ENCODE measurements at regions not wholly inside any gene's neighbourhood (a gene's known extent, or its start where the extent isn't known, plus 50 kb on each side); places are given as distances from the start of the nearest gene placed in this dataset.

- no peaks in the 10 kb centered on the region for H3K79me2 ChIP-seq (ENCODE audit: control insufficient read depth, insufficient read depth, low read length)
- H3K4me3 ChIP-seq (ENCODE audit: control extremely low read depth in 1 of 5, extremely low read depth in 1 of 5, insufficient read depth in 1 of 5, low read depth in 2 of 5, low read length in 4 of 5), result no peak overlapping the region
- ChIA-PET CTCF (interaction anchor here (1.0 to 2.0 kb wide), 3 partner anchors 12 to 62 kb away, joined by 3 to 6 read pairs (median 4); no protein-coding TSS in a partner anchor), POLR2A (no interaction called here)
- 83% methylated on average over 10 of the region's 12 CpGs for WGBS (ENCODE audit: insufficient coverage)
- no peaks in the 10 kb centered on the region for H3K27me3 Mint-ChIP-seq
- peaks cover 4% of the 10 kb centered on the region for H3K9me3 Mint-ChIP-seq (ENCODE audit: insufficient read depth)
- TF ChIP-seq EZH2 (IDR thresholded peaks at IDR 0.05; ENCODE audit: borderline replicate concordance, insufficient read depth, low read depth, low read length, poor library complexity, severe bottlenecking) (no peak), CTCF (IDR thresholded peaks at IDR 0.05) (no peak)
- no peak for ATAC-seq (ENCODE audit: low read depth)
- no peaks in the 10 kb centered on the region for H3K27me3 ChIP-seq (replicated peaks in 1 of 4; ENCODE audit: control extremely low read depth in 1 of 4, control insufficient read depth in 3 of 4, insufficient read depth in 4 of 4, low read length in 3 of 4)
- H3K9ac ChIP-seq (ENCODE audit: low read length), result no peak overlapping the region
- peak overlapping the region; percentile 85 for H3K27ac Mint-ChIP-seq
- H3K4me2 ChIP-seq (replicated peaks; ENCODE audit: low read depth, low read length, poor library complexity, severe bottlenecking), result peak overlapping the region; percentile 28
- H4K20me1 ChIP-seq (ENCODE audit: control insufficient read depth, insufficient read depth, low read length, poor library complexity, severe bottlenecking), result no peaks in the 10 kb centered on the region
- no peak for DNase-seq
- no peaks in the 10 kb centered on the region for H3K36me3 ChIP-seq (replicated peaks in 1 of 2; ENCODE audit: control extremely low read depth in 1 of 2, control insufficient read depth in 1 of 2, extremely low read depth in 1 of 2, insufficient read depth in 2 of 2, low read length in 1 of 2)
- H2AFZ ChIP-seq (ENCODE audit: insufficient read depth, low read depth, low read length, poor library complexity, severe bottlenecking), result no peak overlapping the region
- no peak overlapping the region for H3K4me3 Mint-ChIP-seq
- peaks cover 13 to 16% of the 10 kb centered on the region in 2 donors for H3K4me1 ChIP-seq (ENCODE audit: control insufficient read depth in 2 of 2, insufficient read depth in 2 of 2, low read length in 2 of 2)
- H3K9me3 ChIP-seq (ENCODE audit: control extremely low read depth in 1 of 3, control insufficient read depth in 2 of 3, insufficient read depth in 1 of 3, low read length in 2 of 3), result no peaks in the 10 kb centered on the region
- intact Hi-C loops (cut with micrococcal nuclease), result loop anchor here (1.0 to 2.0 kb wide), 2 partner anchors 47 to 58 kb away; partner anchors contain the start of gene ZNRF2
- H3K4me1 Mint-ChIP-seq, result peaks cover 22% of the 10 kb centered on the region
- peak overlapping the region in 1 of 2 donors; percentile 5 for H3K27ac ChIP-seq (ENCODE audit: low read length in 2 of 2)
Measured at GRCh38 chr7:30226614-30227268, 57.7 kb upstream of the ZNRF2 start.

GRCh38 chr7:30231271-30231670 is 53.1 kb upstream of the ZNRF2 start:
- no peaks in the 10 kb centered on the region for H4K20me1 ChIP-seq (ENCODE audit: control insufficient read depth, insufficient read depth, low read length, poor library complexity, severe bottlenecking)
- H3K27me3 ChIP-seq (replicated peaks in 1 of 4; ENCODE audit: control extremely low read depth in 1 of 4, control insufficient read depth in 3 of 4, insufficient read depth in 4 of 4, low read length in 3 of 4), result no peaks in the 10 kb centered on the region
- H3K79me2 ChIP-seq (ENCODE audit: control insufficient read depth, insufficient read depth, low read length), result no peaks in the 10 kb centered on the region
- no peak overlapping the region for H3K27ac Mint-ChIP-seq
- 100% methylated on average over 1 of the region's 1 CpG for WGBS (ENCODE audit: insufficient coverage)
- DNase-seq (no peak), ATAC-seq (ENCODE audit: low read depth) (no peak)
- ChIA-PET CTCF (no interaction called here), POLR2A (interaction anchor here (0.6 kb wide), 1 partner anchor 286 kb away, joined by 3 read pairs; no protein-coding TSS in a partner anchor)
- H3K36me3 ChIP-seq (replicated peaks in 1 of 2; ENCODE audit: control extremely low read depth in 1 of 2, control insufficient read depth in 1 of 2, extremely low read depth in 1 of 2, insufficient read depth in 2 of 2, low read length in 1 of 2), result no peaks in the 10 kb centered on the region
- no peak overlapping the region for H2AFZ ChIP-seq (ENCODE audit: insufficient read depth, low read depth, low read length, poor library complexity, severe bottlenecking)
- no peak overlapping the region for H3K9ac ChIP-seq (ENCODE audit: low read length)
- no peak for TF ChIP-seq CTCF (IDR thresholded peaks at IDR 0.05)
- no peak for TF ChIP-seq EZH2 (IDR thresholded peaks at IDR 0.05; ENCODE audit: borderline replicate concordance, insufficient read depth, low read depth, low read length, poor library complexity, severe bottlenecking)
- no peak overlapping the region for H3K4me2 ChIP-seq (replicated peaks; ENCODE audit: low read depth, low read length, poor library complexity, severe bottlenecking)
- no peaks in the 10 kb centered on the region for H3K27me3 Mint-ChIP-seq
- H3K4me1 Mint-ChIP-seq, result peaks cover 7% of the 10 kb centered on the region
- intact Hi-C loops (cut with micrococcal nuclease), result no loop called here
- H3K27ac ChIP-seq (ENCODE audit: low read length in 2 of 2), result no peak overlapping the region
- no peaks in the 10 kb centered on the region for H3K9me3 Mint-ChIP-seq (ENCODE audit: insufficient read depth)
- no peak overlapping the region for H3K4me3 ChIP-seq (ENCODE audit: control extremely low read depth in 1 of 5, extremely low read depth in 1 of 5, insufficient read depth in 1 of 5, low read depth in 2 of 5, low read length in 4 of 5)
- no peak overlapping the region for H3K4me3 Mint-ChIP-seq
- H3K9me3 ChIP-seq (ENCODE audit: control extremely low read depth in 1 of 3, control insufficient read depth in 2 of 3, insufficient read depth in 1 of 3, low read length in 2 of 3), result no peaks in the 10 kb centered on the region
- peaks cover 4 to 8% of the 10 kb centered on the region in 2 donors for H3K4me1 ChIP-seq (ENCODE audit: control insufficient read depth in 2 of 2, insufficient read depth in 2 of 2, low read length in 2 of 2)
